ENCODE measurements at regions not wholly inside any gene's neighbourhood (a gene's known extent, or its start where the extent isn't known, plus 50 kb on each side); places are given as distances from the start of the nearest gene placed in this dataset.
"Not testable (repeated sequence)": the region's sequence is repeated elsewhere in the genome, so short reads cannot be mapped to it uniquely, and the experiment has no call there.

DNA sequence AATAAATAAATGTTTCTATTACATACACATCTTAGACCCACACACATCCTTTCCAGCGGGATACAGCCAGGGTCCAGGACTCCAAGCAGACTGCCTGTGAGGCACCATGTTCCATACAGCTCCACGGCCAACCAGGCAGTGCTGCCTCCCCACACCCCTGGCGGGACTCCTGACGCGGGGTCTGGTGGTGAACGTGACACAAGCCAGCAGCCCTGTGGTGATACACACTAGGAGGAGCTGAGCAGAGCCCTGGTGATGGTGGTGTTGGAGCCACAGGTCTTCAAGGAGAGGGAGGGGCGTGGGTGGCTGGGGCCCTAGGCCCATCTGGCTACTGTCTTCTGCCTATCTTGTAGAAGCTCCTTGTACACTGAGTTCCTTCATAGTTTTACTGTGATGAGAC lies 53.1 kb upstream of the LPCAT1 start:
- DNase-seq, result not testable (repeated sequence)

DNA sequence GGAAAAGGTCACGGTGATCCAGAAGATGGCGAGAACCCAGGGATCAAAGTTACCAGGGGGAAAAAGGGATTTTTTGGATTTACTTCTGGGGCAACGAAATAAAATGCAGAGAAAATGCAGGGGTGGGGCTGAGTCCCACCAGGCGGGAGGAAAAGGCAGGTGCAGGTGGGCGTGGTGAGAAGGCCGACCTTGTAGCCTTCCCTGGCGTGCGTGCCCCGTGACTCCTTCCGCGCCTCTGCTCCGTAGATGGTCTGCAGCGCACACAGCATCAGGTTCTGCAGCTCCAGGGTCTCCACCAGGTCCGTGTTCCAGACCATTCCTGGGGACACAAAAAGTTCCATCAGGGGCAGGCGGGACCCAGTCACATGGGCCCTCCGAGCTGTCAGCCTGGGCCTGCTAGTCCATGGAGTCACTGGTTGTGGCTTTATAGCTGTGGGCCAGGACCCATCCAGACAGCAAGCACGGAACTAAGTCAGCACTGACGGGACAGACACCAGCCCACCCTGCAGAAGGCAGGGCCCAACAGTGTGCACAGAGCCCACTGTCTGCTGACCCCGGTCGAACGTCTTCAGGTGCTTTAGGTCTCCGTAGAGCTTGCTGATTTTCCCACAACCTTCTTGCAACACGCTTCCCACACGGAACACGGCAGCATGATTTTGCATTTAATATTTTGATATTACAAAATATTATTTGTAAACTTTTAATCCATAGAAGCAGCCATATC lies 52.4 kb upstream of the LPCAT1 start:
- not testable (repeated sequence) for DNase-seq

DNA sequence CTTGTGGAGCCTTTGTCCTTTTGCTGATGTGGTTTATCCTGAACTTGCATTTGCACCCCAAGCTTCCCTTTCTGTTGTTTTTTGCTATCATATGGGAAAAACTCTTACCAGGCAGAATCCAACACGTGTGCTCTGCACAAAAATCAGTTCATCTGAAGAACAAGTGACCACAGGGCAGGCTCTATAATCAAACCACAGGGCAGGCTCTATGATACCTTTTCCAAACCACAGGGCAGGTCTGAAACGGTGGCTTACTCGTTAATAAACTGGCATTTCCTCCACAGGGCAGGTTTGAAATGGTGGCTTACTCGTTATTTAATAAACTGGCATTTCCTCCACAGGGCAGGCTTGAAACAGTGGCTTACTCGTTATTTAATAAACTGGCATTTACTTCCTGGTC lies 51.7 kb upstream of the LPCAT1 start:
- not testable (repeated sequence) for DNase-seq

DNA sequence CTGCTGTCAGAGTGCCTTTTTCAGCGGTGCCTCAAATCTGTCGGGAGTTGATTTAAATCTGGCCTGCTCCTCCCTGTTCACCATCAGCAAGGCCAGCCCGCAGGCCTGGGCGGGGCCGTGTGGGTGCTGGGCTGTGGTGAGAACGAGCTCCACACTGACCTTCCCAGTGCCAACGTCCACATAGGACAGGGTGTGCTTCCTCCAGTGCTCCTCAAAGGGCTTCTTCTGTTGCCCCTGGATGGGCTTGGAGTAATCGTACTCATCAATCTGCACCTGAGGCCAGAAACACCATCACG lies 50.2 kb upstream of the LPCAT1 start:
- not testable (repeated sequence) for DNase-seq

DNA sequence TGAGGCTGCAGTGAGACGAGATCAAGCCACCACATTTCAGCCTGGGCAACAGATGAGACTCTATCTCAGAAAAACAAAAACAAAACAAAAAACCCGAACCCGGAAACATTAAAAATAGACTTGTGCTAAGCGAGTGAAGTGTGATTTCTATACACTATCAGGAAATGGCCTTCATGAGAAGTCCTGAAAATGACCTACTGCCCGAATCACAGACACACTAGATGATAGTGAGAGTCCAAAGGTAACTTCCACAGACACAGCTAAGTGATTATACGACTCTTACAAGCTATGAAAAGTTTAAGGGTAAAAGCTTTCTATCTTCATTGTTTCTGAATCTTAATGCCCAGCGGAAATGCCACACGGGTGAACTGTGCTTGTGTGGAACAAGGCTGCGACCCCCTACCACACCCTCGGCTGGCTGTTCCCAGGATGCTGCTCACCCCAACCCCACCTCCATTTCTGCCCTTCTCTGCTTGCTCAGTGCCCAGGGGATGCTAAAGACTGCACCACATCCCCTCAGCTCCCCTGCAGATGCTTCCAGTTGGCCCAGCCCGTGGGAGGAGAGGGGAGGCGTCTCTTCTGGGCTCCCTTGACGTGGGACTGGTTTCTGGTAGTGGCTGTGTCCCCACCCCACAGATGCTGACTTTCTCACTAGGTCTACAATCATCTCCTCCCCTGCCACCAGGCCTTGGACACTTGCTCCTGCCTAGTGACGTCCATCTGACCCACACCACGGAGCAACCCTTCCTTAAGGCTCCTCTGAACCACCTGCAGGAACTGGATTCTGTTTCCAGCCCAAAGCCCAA lies 49.7 kb upstream of the LPCAT1 start:
- DNase-seq, result not testable (repeated sequence)
